ENCODE measurements at regions not wholly inside any gene's neighbourhood (a gene's known extent, or its start where the extent isn't known, plus 50 kb on each side); places are given as distances from the start of the nearest gene placed in this dataset.

- Histone ChIP-seq H3K4me3 (no peak overlapping the region), H3K27ac (no peak overlapping the region), H3K27me3 (no peaks in the 10 kb centered on the region), H3K4me1 (no peaks in the 10 kb centered on the region), H3K9me3 (no peaks in the 10 kb centered on the region), H3K36me3 (no peaks in the 10 kb centered on the region)
- no peak for TF ChIP-seq POLR2A (IDR thresholded peaks at IDR 0.05)
- TF ChIP-seq CTCF (IDR thresholded peaks at IDR 0.05), result no peak
- DNase-seq, result no peak
- WGBS, 2 donors, result 32 to 34% methylated on average over 4 of the region's 4 CpGs
- intact Hi-C loops (cut with DNase I), result no loop called here
These were observed 321.6 kb upstream of the PCDH10 start for GRCh38 chr4:132827522-132827921.

GRCh38 chr4:132838244-132838643 is 310.9 kb upstream of the PCDH10 start:
- DNase-seq, result no peak
- intact Hi-C loops (cut with DNase I), result no loop called here
- TF ChIP-seq CTCF (IDR thresholded peaks at IDR 0.05) (no peak), POLR2A (IDR thresholded peaks at IDR 0.05) (no peak)
- no peaks in the 10 kb centered on the region for H3K4me1 ChIP-seq
- no peak overlapping the region for H3K27ac ChIP-seq
- H3K9me3 ChIP-seq, result peaks cover 0 to 10% (median 0%) of the 10 kb centered on the region in 3 donors
- H3K36me3 ChIP-seq, result no peaks in the 10 kb centered on the region
- H3K27me3 ChIP-seq, result no peaks in the 10 kb centered on the region
- no peak overlapping the region for H3K4me3 ChIP-seq
- WGBS, 2 donors, result 70 to 76% methylated on average over 2 of the region's 2 CpGs

GRCh38 chr4:132839070-132839469 is 310.0 kb upstream of the PCDH10 start:
- Histone ChIP-seq H3K9me3 (peaks cover 0 to 10% (median 0%) of the 10 kb centered on the region in 3 donors), H3K4me1 (no peaks in the 10 kb centered on the region), H3K36me3 (no peaks in the 10 kb centered on the region), H3K4me3 (no peak overlapping the region), H3K27me3 (no peaks in the 10 kb centered on the region), H3K27ac (no peak overlapping the region)
- intact Hi-C loops (cut with DNase I), result no loop called here
- TF ChIP-seq POLR2A (IDR thresholded peaks at IDR 0.05) (no peak), CTCF (IDR thresholded peaks at IDR 0.05) (no peak)
- DNase-seq, result no peak

GRCh38 chr4:132859929-132860328 is 289.2 kb upstream of the PCDH10 start:
- DNase-seq, result no peak
- H3K9me3 ChIP-seq, result no peaks in the 10 kb centered on the region
- intact Hi-C loops (cut with DNase I), result no loop called here
- no peaks in the 10 kb centered on the region for H3K36me3 ChIP-seq
- TF ChIP-seq POLR2A (IDR thresholded peaks at IDR 0.05) (no peak), CTCF (IDR thresholded peaks at IDR 0.05) (no peak)
- H3K27me3 ChIP-seq, result no peaks in the 10 kb centered on the region
- 67 to 81% methylated on average over 1 of the region's 1 CpG for WGBS, 2 donors
- no peak overlapping the region for H3K4me3 ChIP-seq
- H3K4me1 ChIP-seq, result no peaks in the 10 kb centered on the region
- H3K27ac ChIP-seq, result no peak overlapping the region

GRCh38 chr4:132860976-132861375 is 288.1 kb upstream of the PCDH10 start:
- TF ChIP-seq CTCF (IDR thresholded peaks at IDR 0.05) (no peak), POLR2A (IDR thresholded peaks at IDR 0.05) (no peak)
- intact Hi-C loops (cut with DNase I), result no loop called here
- Histone ChIP-seq H3K27me3 (no peaks in the 10 kb centered on the region), H3K27ac (no peak overlapping the region), H3K4me1 (no peaks in the 10 kb centered on the region), H3K4me3 (no peak overlapping the region), H3K36me3 (no peaks in the 10 kb centered on the region), H3K9me3 (no peaks in the 10 kb centered on the region)
- no peak for DNase-seq

Measured in esophagus squamous epithelium (tissue), 5 donors.